PC-3 (cell line): ENCODE measurements at regions not wholly inside any gene's neighbourhood (a gene's known extent, or its start where the extent isn't known, plus 50 kb on each side); places are given as distances from the start of the nearest gene placed in this dataset.

Source experiments
- CTCF ChIP-seq: fragments of 300-600 bp; sonication (generic); conservative IDR thresholded peaks from 2 replicates; pipeline ENCODE4 v1.5.1; 2017; ENCODE audit warnings: antibody characterized with exemption, low read depth, mild to moderate bottlenecking, low read length
- EZH2 ChIP-seq: fragments of 300-600 bp; sonication (generic); IDR thresholded peaks from one replicate; pipeline ENCODE4 v1.6.1; 2017; ENCODE audit warnings: antibody characterized with exemption, mild to moderate bottlenecking, low read length; ENCODE audit not compliant: unreplicated experiment
- EZH2phosphoT487 ChIP-seq: fragments of 300-600 bp; sonication (generic); IDR thresholded peaks from 2 replicates; pipeline ENCODE4 v1.6.1; 2018; ENCODE audit warnings: mild to moderate bottlenecking, antibody characterized with exemption, low read length, borderline replicate concordance

- TF ChIP-seq CTCF: no peak
- no peak for TF ChIP-seq EZH2phosphoT487
- no peak for TF ChIP-seq EZH2
These were observed 245.7 kb upstream of the HES1 start for GRCh38 chr3:193890016-193890897.
